ENCODE measurements at regions not wholly inside any gene's neighbourhood (a gene's known extent, or its start where the extent isn't known, plus 50 kb on each side); places are given as distances from the start of the nearest gene placed in this dataset.
A peak's percentile ranks its signal among the peaks of the same experiment; 100 is the strongest.

DNA sequence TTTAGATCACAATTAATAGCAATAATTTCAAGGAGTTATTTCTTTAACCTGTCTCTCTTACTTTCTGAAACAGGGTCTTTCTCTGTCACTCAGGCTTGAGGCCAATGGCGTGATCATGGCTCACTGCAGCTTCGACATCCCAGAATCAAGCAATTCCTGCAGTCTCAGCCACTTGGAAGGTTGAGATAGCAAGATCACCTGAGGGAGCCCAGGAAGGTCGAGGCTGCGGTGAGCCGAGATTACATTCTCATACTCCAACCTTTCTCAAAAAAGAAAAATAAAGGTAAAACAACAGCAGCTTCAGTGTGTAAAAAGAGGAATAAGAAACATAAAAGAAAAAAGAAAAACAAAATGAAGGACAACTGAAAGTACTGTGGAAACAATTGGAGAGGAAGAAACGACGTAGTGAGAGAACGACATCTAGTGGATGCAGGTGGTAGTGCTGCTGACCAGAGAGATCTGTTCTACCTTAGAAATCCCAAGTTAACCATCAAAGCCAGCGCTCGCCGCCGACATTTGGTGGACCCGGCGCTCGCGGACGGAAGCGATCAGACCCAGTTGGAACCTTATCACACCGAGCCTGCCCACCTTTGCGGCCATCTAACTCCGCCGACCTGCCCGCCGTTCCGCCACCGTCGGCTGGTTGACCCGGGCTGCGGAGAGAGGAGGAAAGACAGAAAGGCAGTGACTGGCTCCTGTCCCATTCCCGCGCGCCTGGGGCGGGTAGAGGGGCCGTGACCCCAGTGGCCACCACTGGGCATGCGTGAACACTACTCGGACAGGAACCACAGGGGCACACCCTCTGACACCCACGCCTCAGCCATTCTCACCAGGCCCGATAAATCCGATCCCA is 196.1 kb downstream of the ALG10 start:
- TF ChIP-seq POLR2A (IDR thresholded peaks at IDR 0.05), result no peak
- TF ChIP-seq, protein P1, sequence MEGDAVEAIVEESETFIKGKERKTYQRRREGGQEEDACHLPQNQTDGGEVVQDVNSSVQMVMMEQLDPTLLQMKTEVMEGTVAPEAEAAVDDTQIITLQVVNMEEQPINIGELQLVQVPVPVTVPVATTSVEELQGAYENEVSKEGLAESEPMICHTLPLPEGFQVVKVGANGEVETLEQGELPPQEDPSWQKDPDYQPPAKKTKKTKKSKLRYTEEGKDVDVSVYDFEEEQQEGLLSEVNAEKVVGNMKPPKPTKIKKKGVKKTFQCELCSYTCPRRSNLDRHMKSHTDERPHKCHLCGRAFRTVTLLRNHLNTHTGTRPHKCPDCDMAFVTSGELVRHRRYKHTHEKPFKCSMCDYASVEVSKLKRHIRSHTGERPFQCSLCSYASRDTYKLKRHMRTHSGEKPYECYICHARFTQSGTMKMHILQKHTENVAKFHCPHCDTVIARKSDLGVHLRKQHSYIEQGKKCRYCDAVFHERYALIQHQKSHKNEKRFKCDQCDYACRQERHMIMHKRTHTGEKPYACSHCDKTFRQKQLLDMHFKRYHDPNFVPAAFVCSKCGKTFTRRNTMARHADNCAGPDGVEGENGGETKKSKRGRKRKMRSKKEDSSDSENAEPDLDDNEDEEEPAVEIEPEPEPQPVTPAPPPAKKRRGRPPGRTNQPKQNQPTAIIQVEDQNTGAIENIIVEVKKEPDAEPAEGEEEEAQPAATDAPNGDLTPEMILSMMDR (IDR thresholded peaks at IDR 0.05), result peak in 5 of 7 experiments; percentile 80 to 92 (median 88)
- TF ChIP-seq POLR2AphosphoS5 (IDR thresholded peaks at IDR 0.05), result no peak
- TF ChIP-seq EP300 (IDR thresholded peaks at IDR 0.05), result no peak

All from stomach (tissue), 4 donors.